ENCODE measurements at regions not wholly inside any gene's neighbourhood (a gene's known extent, or its start where the extent isn't known, plus 50 kb on each side); places are given as distances from the start of the nearest gene placed in this dataset.

DNA sequence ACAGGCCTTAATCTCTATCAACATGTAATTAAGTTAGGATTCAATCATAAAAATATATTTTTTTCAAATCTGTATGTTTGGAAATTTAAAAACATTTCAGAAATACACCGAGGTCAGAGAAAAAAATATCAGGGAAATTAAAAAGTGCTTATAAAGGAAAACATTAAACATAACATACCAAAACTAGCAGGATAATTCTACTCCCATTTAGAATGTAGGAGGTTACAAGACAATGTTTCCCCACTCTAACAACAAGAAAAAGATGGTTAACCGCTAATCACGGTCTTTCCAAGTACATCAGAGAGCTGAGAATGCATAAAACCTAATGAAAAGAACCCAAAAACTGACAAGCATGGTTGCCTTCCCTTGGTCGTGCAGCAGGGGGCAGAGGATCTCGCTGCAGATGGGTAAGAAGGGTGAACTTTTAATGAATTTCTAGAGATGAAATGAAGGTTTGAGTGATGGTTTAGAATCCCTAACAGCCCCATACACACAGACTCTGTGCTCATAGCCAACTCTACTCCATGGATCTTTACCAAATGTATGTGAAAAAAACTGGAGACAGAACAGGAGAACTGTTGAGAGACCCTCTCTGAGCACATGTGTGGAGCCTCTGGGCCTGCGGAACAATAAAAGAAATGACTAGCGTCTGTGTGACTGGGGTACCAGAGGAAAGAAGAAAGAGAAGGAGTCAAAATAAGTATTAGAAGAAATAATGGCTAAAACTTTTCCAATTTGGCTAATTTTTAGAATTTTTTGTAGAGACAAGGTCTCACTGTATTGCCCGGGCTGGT is 51.3 kb upstream of the LSM14A start:
- DNase-seq: no peak

Measured in NCI-H774 (cell line).